Psoas muscle (tissue), 7 donors: ENCODE measurements at regions not wholly inside any gene's neighbourhood (a gene's known extent, or its start where the extent isn't known, plus 50 kb on each side); places are given as distances from the start of the nearest gene placed in this dataset.

Experiments
- ATAC-seq, 4 donors: fragments of 200-7000 bp; cut with Tn5 transposase; one replicate each; pipeline ENCODE4 v1.9.1; 2020; ENCODE audit warnings: moderate library complexity in 3 of 4, mild to moderate bottlenecking in 2 of 4
- DNase-seq, 2 donors: peaks; one replicate each; pipeline ENCODE4 v3.0.0-alpha.2; 2020
- H3K27ac ChIP-seq: fragments of 200-600 bp; one replicate; pipeline ENCODE4 v1.8.0; 2022
- H3K27me3 ChIP-seq, 3 donors: fragments of 200-600 bp in 1 of 3; one replicate each; pipeline versions ENCODE4 v1.6.1 to v1.8.0; 2013 to 2022; ENCODE audit warnings: low read length in 2 of 3, mild to moderate bottlenecking in 2 of 3, moderate library complexity in 1 of 3; ENCODE audit not compliant: insufficient read depth in 3 of 3
- H3K36me3 ChIP-seq, 2 donors: fragments of 200-600 bp in 1 of 2; one replicate each; pipeline versions ENCODE4 v1.6.1 to v1.8.0; 2013 to 2022; ENCODE audit warnings: low read depth in 1 of 2, mild to moderate bottlenecking in 1 of 2, moderate library complexity in 1 of 2; ENCODE audit not compliant: insufficient read depth in 1 of 2
- H3K4me1 ChIP-seq: fragments of 200-600 bp; one replicate; pipeline ENCODE4 v1.8.0; 2022
- H3K4me3 ChIP-seq: fragments of 200-600 bp; one replicate; pipeline ENCODE4 v1.8.0; 2022; ENCODE audit warnings: mild to moderate bottlenecking
- H3K9me3 ChIP-seq: fragments of 200-600 bp; one replicate; pipeline ENCODE4 v1.8.0; 2022
- WGBS, 3 donors: extraction: QIAGEN DNeasy Blood & Tissue Kit; methylation state at CpG; one replicate each; pipeline versions ENCODE4 v1.1.6 to v1.1.7; 2013; 5-methylcytosine and 5-hydroxymethylcytosine counted together
- intact Hi-C, 2 donors: fragments of 100-400 bp; cut with DNase I; formaldehyde crosslinking; loops; one replicate each; pipeline versions ENCODE4 v1.11.0 to v1.14.2; 2022
- TF ChIP-seq, protein P1 (sequence below): fragments of 200-600 bp; IDR thresholded peaks from one replicate; pipeline ENCODE4 v1.8.0; 2022; ENCODE audit warnings: antibody characterized with exemption
- donor health status: healthy with polysubstance abuse.
- donor health status: DM: no; HTN: no; CAD: no; lungs with moderate emphysema.
- donor health status: Bipolar disorder and iron deficiency.
- donor health status: healthy.
- donor health status: DM: yes; HTN: yes; CAD: no.
- donor health status: DM: no; HTN: no; CAD: no.
- donor health status: DM: yes; HTN: yes; CAD: no.

DNA sequence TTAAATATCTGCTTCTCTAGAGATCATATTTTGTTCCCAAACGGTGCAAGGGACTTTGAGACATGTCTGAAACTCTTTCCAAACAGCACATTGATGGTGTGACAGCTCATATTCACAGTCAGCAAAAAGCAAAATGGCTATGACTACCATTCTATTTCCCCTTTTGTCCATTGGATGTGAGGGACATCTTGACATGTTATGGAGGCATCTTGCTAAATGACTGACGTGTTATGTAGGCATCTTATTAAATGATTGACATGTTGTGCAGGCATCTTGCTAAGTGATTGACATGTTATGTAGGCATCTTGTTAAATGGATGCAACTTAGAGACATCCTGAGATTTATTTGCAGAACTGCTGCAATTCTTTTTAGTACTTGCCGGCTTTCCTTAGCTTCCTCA, 255.8 kb downstream of the DLL1 start:
- 92 to 94% (median 93%) methylated on average over 3 of the region's 3 CpGs for WGBS, 3 donors
- ATAC-seq, result no peak
- no peaks in the 10 kb centered on the region for H3K27me3 ChIP-seq
- H3K4me3 ChIP-seq, result no peak overlapping the region
- no peaks in the 10 kb centered on the region for H3K9me3 ChIP-seq
- no peaks in the 10 kb centered on the region for H3K4me1 ChIP-seq
- H3K27ac ChIP-seq, result no peak overlapping the region
- no peak for DNase-seq
- intact Hi-C loops, result no loop called here
- no peaks in the 10 kb centered on the region for H3K36me3 ChIP-seq
- TF ChIP-seq, protein P1, sequence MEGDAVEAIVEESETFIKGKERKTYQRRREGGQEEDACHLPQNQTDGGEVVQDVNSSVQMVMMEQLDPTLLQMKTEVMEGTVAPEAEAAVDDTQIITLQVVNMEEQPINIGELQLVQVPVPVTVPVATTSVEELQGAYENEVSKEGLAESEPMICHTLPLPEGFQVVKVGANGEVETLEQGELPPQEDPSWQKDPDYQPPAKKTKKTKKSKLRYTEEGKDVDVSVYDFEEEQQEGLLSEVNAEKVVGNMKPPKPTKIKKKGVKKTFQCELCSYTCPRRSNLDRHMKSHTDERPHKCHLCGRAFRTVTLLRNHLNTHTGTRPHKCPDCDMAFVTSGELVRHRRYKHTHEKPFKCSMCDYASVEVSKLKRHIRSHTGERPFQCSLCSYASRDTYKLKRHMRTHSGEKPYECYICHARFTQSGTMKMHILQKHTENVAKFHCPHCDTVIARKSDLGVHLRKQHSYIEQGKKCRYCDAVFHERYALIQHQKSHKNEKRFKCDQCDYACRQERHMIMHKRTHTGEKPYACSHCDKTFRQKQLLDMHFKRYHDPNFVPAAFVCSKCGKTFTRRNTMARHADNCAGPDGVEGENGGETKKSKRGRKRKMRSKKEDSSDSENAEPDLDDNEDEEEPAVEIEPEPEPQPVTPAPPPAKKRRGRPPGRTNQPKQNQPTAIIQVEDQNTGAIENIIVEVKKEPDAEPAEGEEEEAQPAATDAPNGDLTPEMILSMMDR, result no peak

DNA sequence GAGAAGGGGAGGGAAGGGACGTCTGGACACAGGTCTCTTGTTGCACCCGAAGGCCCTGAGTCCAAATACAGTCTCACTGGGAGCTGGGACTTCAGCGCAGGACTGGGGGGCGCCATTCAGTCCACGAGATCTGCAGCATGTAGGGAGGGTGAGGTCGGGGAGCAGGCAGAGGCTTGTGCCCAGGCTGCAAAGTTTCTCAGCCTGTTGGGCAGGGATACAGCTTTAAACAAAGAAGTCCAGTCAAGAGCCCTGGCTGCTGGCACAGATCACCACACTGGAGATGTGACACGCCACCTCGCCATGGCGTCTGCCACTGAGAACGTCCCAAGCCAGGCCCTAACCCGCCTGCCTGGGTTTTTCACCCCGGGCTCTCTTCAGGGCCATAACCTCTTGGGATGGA, 256.6 kb downstream of the DLL1 start:
- Histone ChIP-seq H3K9me3 (no peaks in the 10 kb centered on the region), H3K4me3 (no peak overlapping the region), H3K36me3 (no peaks in the 10 kb centered on the region), H3K27me3 (no peaks in the 10 kb centered on the region), H3K27ac (no peak overlapping the region), H3K4me1 (no peaks in the 10 kb centered on the region)
- 56 to 61% (median 58%) methylated on average over 12 of the region's 12 CpGs for WGBS, 3 donors
- DNase-seq (no peak), ATAC-seq (peak; percentile 26 to 60 (median 30))
- TF ChIP-seq, protein P1, result no peak
- intact Hi-C loops, result no loop called here

DNA sequence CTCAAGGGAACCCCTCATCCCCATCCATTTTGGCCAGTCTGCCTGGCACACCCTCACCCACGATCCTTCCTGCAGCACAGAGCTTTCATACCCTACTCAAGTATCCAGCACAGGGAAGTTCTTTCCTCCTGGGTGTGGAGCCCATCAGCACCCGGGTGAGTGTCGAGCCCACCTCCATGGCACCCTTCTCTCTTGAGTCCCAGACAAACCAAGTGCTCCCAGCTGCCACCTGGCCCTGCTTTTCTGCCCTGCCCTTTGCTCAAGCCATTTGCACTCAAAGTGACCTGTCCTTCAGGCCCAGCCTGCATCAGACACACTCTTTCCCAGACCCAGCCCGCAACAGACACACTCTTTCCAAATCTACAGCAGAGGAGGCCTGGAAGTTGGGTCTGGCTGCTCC, 257.2 kb downstream of the DLL1 start:
- WGBS, 3 donors, result 96 to 98% (median 96%) methylated on average over 4 of the region's 4 CpGs
- no peaks in the 10 kb centered on the region for H3K27me3 ChIP-seq
- no peak overlapping the region for H3K4me3 ChIP-seq
- ATAC-seq, result no peak
- no peaks in the 10 kb centered on the region for H3K36me3 ChIP-seq
- intact Hi-C loops, result no loop called here
- no peaks in the 10 kb centered on the region for H3K9me3 ChIP-seq
- TF ChIP-seq, protein P1, result no peak
- no peaks in the 10 kb centered on the region for H3K4me1 ChIP-seq
- DNase-seq, result no peak
- no peak overlapping the region for H3K27ac ChIP-seq

DNA sequence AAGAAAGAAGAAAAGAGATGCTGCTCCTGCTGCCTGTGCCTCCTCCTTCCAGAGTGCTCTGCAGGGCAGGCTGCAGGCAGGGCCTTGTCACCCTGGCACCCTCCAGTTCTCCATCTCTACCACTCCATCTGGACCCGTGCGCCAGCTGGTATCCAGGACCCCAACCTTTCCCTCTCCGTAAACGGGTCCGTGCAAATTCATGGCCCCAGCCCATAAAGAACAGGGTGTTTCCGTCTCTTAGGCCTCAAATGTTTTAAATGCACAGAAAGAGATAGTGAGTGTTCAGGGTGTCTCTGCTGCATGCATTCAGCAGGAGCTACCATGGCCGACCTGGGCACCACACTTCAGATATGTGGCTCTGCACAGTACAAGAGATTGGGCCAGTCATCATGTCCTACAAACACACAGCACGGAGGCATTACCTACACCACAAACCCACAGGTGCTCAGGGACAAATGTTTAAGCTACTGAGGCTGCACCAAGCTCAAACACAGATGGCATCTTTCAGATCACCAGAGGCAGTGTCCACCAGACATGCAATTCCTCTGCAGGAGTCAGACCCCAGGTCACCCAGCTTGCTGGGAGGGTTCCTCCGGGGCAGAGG, 258.1 kb downstream of the DLL1 start:
- Histone ChIP-seq H3K9me3 (no peaks in the 10 kb centered on the region), H3K27me3 (no peaks in the 10 kb centered on the region), H3K4me1 (no peaks in the 10 kb centered on the region), H3K27ac (no peak overlapping the region), H3K4me3 (no peak overlapping the region), H3K36me3 (no peaks in the 10 kb centered on the region)
- ATAC-seq, result no peak
- DNase-seq, result no peak
- TF ChIP-seq, protein P1, result no peak
- intact Hi-C loops, result no loop called here
- WGBS, 3 donors, result 95 to 97% (median 97%) methylated on average over 9 of the region's 9 CpGs

DNA sequence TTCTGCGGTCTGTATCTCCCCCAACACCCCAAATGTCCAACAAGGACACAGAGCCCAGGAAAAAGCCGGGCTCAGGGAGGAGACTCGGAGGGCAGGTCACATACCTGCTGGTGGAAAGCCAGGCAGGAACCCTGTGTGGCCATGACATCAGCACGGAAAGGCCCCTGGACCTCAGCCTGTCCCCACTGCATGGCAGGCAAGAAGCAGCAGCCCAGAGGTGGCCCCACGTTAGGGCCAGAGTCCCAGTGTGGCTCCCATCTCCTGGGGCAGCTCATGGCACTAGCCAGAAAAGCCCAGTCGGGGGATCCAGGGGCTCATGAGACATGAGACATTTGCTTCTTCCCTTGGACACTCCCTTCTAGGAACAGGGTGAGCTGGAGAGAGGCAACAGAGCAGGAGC, 258.7 kb downstream of the DLL1 start:
- H3K4me3 ChIP-seq, result no peak overlapping the region
- no peaks in the 10 kb centered on the region for H3K36me3 ChIP-seq
- H3K9me3 ChIP-seq, result no peaks in the 10 kb centered on the region
- intact Hi-C loops, result no loop called here
- H3K27ac ChIP-seq, result no peak overlapping the region
- H3K4me1 ChIP-seq, result no peaks in the 10 kb centered on the region
- TF ChIP-seq, protein P1, result no peak
- H3K27me3 ChIP-seq, result no peaks in the 10 kb centered on the region
- 93 to 97% (median 96%) methylated on average over 6 of the region's 6 CpGs for WGBS, 3 donors
- no peak for ATAC-seq
- no peak for DNase-seq
